ENCODE measurements at regions not wholly inside any gene's neighbourhood (a gene's known extent, or its start where the extent isn't known, plus 50 kb on each side); places are given as distances from the start of the nearest gene placed in this dataset.
A peak's percentile ranks its signal among the peaks of the same experiment; 100 is the strongest.

- TF ChIP-seq EZH2 (IDR thresholded peaks at IDR 0.05; ENCODE audit: insufficient read depth, low read length), result no peak
- TF ChIP-seq, protein P1, sequence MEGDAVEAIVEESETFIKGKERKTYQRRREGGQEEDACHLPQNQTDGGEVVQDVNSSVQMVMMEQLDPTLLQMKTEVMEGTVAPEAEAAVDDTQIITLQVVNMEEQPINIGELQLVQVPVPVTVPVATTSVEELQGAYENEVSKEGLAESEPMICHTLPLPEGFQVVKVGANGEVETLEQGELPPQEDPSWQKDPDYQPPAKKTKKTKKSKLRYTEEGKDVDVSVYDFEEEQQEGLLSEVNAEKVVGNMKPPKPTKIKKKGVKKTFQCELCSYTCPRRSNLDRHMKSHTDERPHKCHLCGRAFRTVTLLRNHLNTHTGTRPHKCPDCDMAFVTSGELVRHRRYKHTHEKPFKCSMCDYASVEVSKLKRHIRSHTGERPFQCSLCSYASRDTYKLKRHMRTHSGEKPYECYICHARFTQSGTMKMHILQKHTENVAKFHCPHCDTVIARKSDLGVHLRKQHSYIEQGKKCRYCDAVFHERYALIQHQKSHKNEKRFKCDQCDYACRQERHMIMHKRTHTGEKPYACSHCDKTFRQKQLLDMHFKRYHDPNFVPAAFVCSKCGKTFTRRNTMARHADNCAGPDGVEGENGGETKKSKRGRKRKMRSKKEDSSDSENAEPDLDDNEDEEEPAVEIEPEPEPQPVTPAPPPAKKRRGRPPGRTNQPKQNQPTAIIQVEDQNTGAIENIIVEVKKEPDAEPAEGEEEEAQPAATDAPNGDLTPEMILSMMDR (IDR thresholded peaks at IDR 0.05; ENCODE audit: insufficient read depth, low read depth, low read length), result peak; percentile 25
Observed at GRCh38 chrX:137926090-137926489, 360.2 kb downstream of the ZIC3 start.

Measured in astrocyte (in vitro differentiated cells and primary cell).